H9 (cell line): ENCODE measurements at regions not wholly inside any gene's neighbourhood (a gene's known extent, or its start where the extent isn't known, plus 50 kb on each side); places are given as distances from the start of the nearest gene placed in this dataset.

ENCODE experiments used
- DNase-seq: peaks from one replicate; pipeline ENCODE4 v3.0.0-alpha.2; 2017
- H2AFZ ChIP-seq: one replicate; pipeline ENCODE4 v1.6.1; 2013; ENCODE audit warnings: mild to moderate bottlenecking, low read length, control low read depth, moderate library complexity
- H2AK5ac ChIP-seq: 2 replicates; pipeline ENCODE4 v1.6.1; 2013; ENCODE audit warnings: low read length, control low read depth, mixed read lengths; ENCODE audit not compliant: insufficient read length
- H2BK120ac ChIP-seq: one replicate; pipeline ENCODE4 v1.6.1; 2013; ENCODE audit warnings: low read depth, mild to moderate bottlenecking, low read length, control low read depth, inconsistent platforms; ENCODE audit not compliant: poor library complexity, severe bottlenecking
- H2BK12ac ChIP-seq: 2 replicates; pipeline ENCODE4 v1.6.1; 2013; ENCODE audit warnings: low read length, control low read depth, mixed read lengths, low read depth; ENCODE audit not compliant: insufficient read length
- H2BK15ac ChIP-seq: 2 replicates; pipeline ENCODE4 v1.6.1; 2013; ENCODE audit warnings: low read depth, low read length, control low read depth
- H2BK20ac ChIP-seq: one replicate; pipeline ENCODE4 v1.6.1; 2013; ENCODE audit warnings: low read depth, mild to moderate bottlenecking, low read length, control low read depth, inconsistent platforms; ENCODE audit not compliant: poor library complexity, severe bottlenecking
- H2BK5ac ChIP-seq: 2 replicates; pipeline ENCODE4 v1.6.1; 2013; ENCODE audit warnings: low read length, control low read depth, mixed read lengths; ENCODE audit not compliant: insufficient read length
- H3K14ac ChIP-seq: 2 replicates; pipeline ENCODE4 v1.6.1; 2013; ENCODE audit warnings: low read length, control low read depth; ENCODE audit not compliant: insufficient read depth
- H3K18ac ChIP-seq: 2 replicates; pipeline ENCODE4 v1.6.1; 2013; ENCODE audit warnings: low read depth, mild to moderate bottlenecking, mixed read lengths, low read length, control low read depth; ENCODE audit not compliant: insufficient read length
- H3K23ac ChIP-seq: 2 replicates; pipeline ENCODE4 v1.6.1; 2013; ENCODE audit warnings: low read length, control low read depth, mixed read lengths, low read depth; ENCODE audit not compliant: insufficient read length
- H3K23me2 ChIP-seq: 2 replicates; pipeline ENCODE4 v1.6.1; 2013; ENCODE audit warnings: low read depth, mild to moderate bottlenecking, mixed read lengths, low read length, control low read depth; ENCODE audit not compliant: insufficient read length, poor library complexity, severe bottlenecking
- H3K27ac ChIP-seq: 2 replicates; pipeline ENCODE4 v1.5.1; 2013; ENCODE audit warnings: low read length, control low read depth, mixed read lengths, low read depth; ENCODE audit not compliant: insufficient read length
- H3K27me3 ChIP-seq: 2 replicates; pipeline ENCODE4 v1.6.1; 2013; ENCODE audit warnings: low read length, control low read depth, inconsistent platforms; ENCODE audit not compliant: insufficient read depth
- H3K4ac ChIP-seq: 2 replicates; pipeline ENCODE4 v1.6.1; 2013; ENCODE audit warnings: low read depth, mild to moderate bottlenecking, control low read depth, inconsistent platforms, low read length, moderate library complexity
- H3K4me1 ChIP-seq: 2 replicates; pipeline ENCODE4 v1.6.1; 2013; ENCODE audit warnings: low read length, control low read depth, inconsistent platforms; ENCODE audit not compliant: insufficient read depth
- H3K4me2 ChIP-seq: 2 replicates; pipeline ENCODE4 v1.6.1; 2013; ENCODE audit warnings: low read length, control low read depth, mixed read lengths; ENCODE audit not compliant: insufficient read length, insufficient read depth
- H3K56ac ChIP-seq: 2 replicates; pipeline ENCODE4 v1.6.1; 2013; ENCODE audit warnings: low read depth, mild to moderate bottlenecking, mixed read lengths, low read length, control low read depth; ENCODE audit not compliant: insufficient read length
- H3K79me1 ChIP-seq: 2 replicates; pipeline ENCODE4 v1.6.1; 2013; ENCODE audit warnings: low read depth, mild to moderate bottlenecking, moderate library complexity, low read length, control low read depth, inconsistent platforms; ENCODE audit not compliant: insufficient read depth, poor library complexity, severe bottlenecking
- H3K79me2 ChIP-seq: 2 replicates; pipeline ENCODE4 v1.6.1; 2013; ENCODE audit warnings: low read length, control low read depth, inconsistent platforms; ENCODE audit not compliant: insufficient read depth
- H3K9ac ChIP-seq: 2 replicates; pipeline ENCODE4 v1.6.1; 2013; ENCODE audit warnings: low read length, control low read depth, mixed read lengths; ENCODE audit not compliant: insufficient read length; ENCODE audit errors: extremely low read depth
- H3K9me3 ChIP-seq: one replicate; pipeline ENCODE4 v1.6.1; 2013; ENCODE audit warnings: low read depth, low read length, inconsistent platforms; ENCODE audit not compliant: control insufficient read depth
- H3T11ph ChIP-seq: one replicate; pipeline ENCODE4 v1.6.1; 2013; ENCODE audit warnings: mild to moderate bottlenecking, low read length, control low read depth, inconsistent platforms
- H4K20me1 ChIP-seq: one replicate; pipeline ENCODE4 v1.6.1; 2013; ENCODE audit not compliant: control insufficient read depth, insufficient read length, insufficient read depth
- H4K5ac ChIP-seq: 2 replicates; pipeline ENCODE4 v1.6.1; 2013; ENCODE audit warnings: low read depth, mild to moderate bottlenecking, mixed read lengths, low read length, control low read depth; ENCODE audit not compliant: insufficient read length
- H4K8ac ChIP-seq: replicated peaks from 2 replicates; pipeline ENCODE4 v1.6.1; 2013; ENCODE audit warnings: low read length, control low read depth, mixed read lengths, low read depth; ENCODE audit not compliant: insufficient read length
- H4K91ac ChIP-seq: 2 replicates; pipeline ENCODE4 v1.6.1; 2013; ENCODE audit warnings: low read depth, mild to moderate bottlenecking, moderate library complexity, mixed read lengths, low read length, control low read depth; ENCODE audit not compliant: insufficient read length
- H3K27ac Mint-ChIP-seq, 3 experiments: 2 replicates in 2 of 3; 3 replicates in 1 of 3; pipeline ENCODE4 v1.8.0; 2020 to 2021; ENCODE audit warnings: mixed read lengths in 3 of 3, mild to moderate bottlenecking in 1 of 3, moderate library complexity in 1 of 3
- H3K27me3 Mint-ChIP-seq: 2 replicates; pipeline ENCODE4 v1.8.0; 2021; ENCODE audit warnings: low read depth, mild to moderate bottlenecking, moderate library complexity, mixed read lengths
- H3K36me3 Mint-ChIP-seq, 3 experiments: 2 replicates in 2 of 3; 3 replicates in 1 of 3; pipeline ENCODE4 v1.8.0; 2020 to 2021; ENCODE audit warnings: low read depth in 3 of 3, mixed read lengths in 3 of 3; ENCODE audit not compliant: insufficient read depth in 1 of 3
- H3K4me1 Mint-ChIP-seq, 2 experiments: 2 replicates each; pipeline ENCODE4 v1.8.0; 2020; ENCODE audit warnings: mixed read lengths in 2 of 2
- H3K4me3 Mint-ChIP-seq, 2 experiments: 2 replicates in 1 of 2; 3 replicates in 1 of 2; pipeline ENCODE4 v1.8.0; 2020 to 2021; ENCODE audit warnings: mild to moderate bottlenecking in 2 of 2, mixed read lengths in 2 of 2, moderate library complexity in 1 of 2
- H3K9me3 Mint-ChIP-seq, 2 experiments: 2 replicates in 1 of 2; 3 replicates in 1 of 2; pipeline ENCODE4 v1.8.0; 2020; ENCODE audit warnings: mild to moderate bottlenecking in 2 of 2, mixed read lengths in 2 of 2, moderate library complexity in 1 of 2
- WGBS: extraction: QIAGEN DNeasy Blood & Tissue Kit; methylation state at CpG from one replicate; pipeline ENCODE4 v1.1.7; 2013; ENCODE audit warnings: missing lambda C conversion rate, low lambda C conversion rate, mixed read lengths; ENCODE audit not compliant: insufficient read length; ENCODE audit errors: extremely low coverage; 5-methylcytosine and 5-hydroxymethylcytosine counted together
- TF ChIP-seq, protein P1 (sequence below): fragments of 200-600 bp; sonication (generic); conservative IDR thresholded peaks from 3 replicates; pipeline ENCODE4 v1.8.0; 2021; ENCODE audit warnings: antibody characterized with exemption, mild to moderate bottlenecking

DNA sequence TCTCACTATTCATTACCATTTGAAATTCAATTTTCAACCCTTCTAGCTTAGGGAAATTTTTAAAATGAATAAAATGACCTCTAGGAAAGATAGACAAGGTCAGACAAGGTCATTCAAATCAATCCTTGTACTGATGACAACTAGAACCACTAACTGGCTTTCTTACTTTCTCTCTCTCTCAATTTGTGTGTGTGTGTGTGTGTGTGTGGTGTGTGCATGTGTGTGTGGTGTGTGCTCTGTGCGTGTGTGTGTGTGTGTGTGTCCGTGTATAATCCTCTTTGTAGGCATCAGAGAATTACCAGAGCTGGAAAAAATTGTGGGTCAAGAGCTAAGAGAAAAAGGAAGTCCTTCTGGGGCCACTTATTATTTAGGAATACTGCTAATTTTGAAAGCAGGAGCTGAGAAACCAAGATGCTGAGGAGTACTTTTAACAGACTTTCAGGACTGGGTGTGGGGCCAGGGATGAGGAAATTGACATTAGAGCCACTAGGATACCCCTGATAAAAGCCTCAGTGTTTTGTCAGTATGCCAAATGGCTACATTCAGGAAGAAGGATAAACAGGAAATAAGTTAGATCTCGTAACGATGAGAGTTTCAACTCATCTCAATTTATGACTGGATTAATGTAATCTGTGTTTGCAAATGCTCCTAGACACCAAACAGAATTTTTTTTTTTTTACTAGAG lies 723.3 kb downstream of the CETN3 start:
- H3K4me2 ChIP-seq = no peak overlapping the region
- H2BK5ac ChIP-seq = no peak overlapping the region
- no peaks in the 10 kb centered on the region for H3K4me1 ChIP-seq
- H2BK15ac ChIP-seq = no peak overlapping the region
- no peak overlapping the region for H3K14ac ChIP-seq
- H3K27ac Mint-ChIP-seq = peak overlapping the region; percentile 53 to 69 (median 69); a peak in 6 of 7 replicates
- H3K9me3 Mint-ChIP-seq = peaks cover 3 to 5% of the 10 kb centered on the region in 2 experiments; a peak in 4 of 5 replicates
- peaks cover 0 to 13% (median 3%) of the 10 kb centered on the region in 3 experiments; a peak in 4 of 7 replicates for H3K36me3 Mint-ChIP-seq
- no peak overlapping the region for H2AFZ ChIP-seq
- H2BK120ac ChIP-seq = no peak overlapping the region
- no CpG with 5 or more reads among the region's 4 CpGs for whole genome bisulfite sequencing
- H3K79me2 ChIP-seq = no peaks in the 10 kb centered on the region
- H3K9ac ChIP-seq = no peak overlapping the region
- H3K23ac ChIP-seq = no peak overlapping the region
- TF ChIP-seq, protein P1, sequence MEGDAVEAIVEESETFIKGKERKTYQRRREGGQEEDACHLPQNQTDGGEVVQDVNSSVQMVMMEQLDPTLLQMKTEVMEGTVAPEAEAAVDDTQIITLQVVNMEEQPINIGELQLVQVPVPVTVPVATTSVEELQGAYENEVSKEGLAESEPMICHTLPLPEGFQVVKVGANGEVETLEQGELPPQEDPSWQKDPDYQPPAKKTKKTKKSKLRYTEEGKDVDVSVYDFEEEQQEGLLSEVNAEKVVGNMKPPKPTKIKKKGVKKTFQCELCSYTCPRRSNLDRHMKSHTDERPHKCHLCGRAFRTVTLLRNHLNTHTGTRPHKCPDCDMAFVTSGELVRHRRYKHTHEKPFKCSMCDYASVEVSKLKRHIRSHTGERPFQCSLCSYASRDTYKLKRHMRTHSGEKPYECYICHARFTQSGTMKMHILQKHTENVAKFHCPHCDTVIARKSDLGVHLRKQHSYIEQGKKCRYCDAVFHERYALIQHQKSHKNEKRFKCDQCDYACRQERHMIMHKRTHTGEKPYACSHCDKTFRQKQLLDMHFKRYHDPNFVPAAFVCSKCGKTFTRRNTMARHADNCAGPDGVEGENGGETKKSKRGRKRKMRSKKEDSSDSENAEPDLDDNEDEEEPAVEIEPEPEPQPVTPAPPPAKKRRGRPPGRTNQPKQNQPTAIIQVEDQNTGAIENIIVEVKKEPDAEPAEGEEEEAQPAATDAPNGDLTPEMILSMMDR = no peak
- H4K20me1 ChIP-seq = no peaks in the 10 kb centered on the region
- no peak overlapping the region for H3K56ac ChIP-seq
- H3K27me3 Mint-ChIP-seq = no peaks in the 10 kb centered on the region
- no peak overlapping the region for H3T11ph ChIP-seq
- no peak overlapping the region for H2BK20ac ChIP-seq
- no peak overlapping the region for H3K4ac ChIP-seq
- no peak overlapping the region for H2BK12ac ChIP-seq
- H4K91ac ChIP-seq = no peak overlapping the region
- H3K27ac ChIP-seq = no peak overlapping the region
- peaks cover 3 to 5% of the 10 kb centered on the region in 2 experiments for H3K4me1 Mint-ChIP-seq
- H2AK5ac ChIP-seq = no peak overlapping the region
- H3K4me3 Mint-ChIP-seq = no peak overlapping the region
- H3K27me3 ChIP-seq = no peaks in the 10 kb centered on the region
- no peak for DNase-seq
- no peaks in the 10 kb centered on the region for H3K23me2 ChIP-seq
- H4K8ac ChIP-seq = no peak overlapping the region
- H3K79me1 ChIP-seq = no peaks in the 10 kb centered on the region
- H4K5ac ChIP-seq = no peak overlapping the region
- H3K18ac ChIP-seq = no peak overlapping the region
- no peaks in the 10 kb centered on the region for H3K9me3 ChIP-seq
